H4 (cell line): ENCODE measurements at regions not wholly inside any gene's neighbourhood (a gene's known extent, or its start where the extent isn't known, plus 50 kb on each side); places are given as distances from the start of the nearest gene placed in this dataset.
"Not testable (repeated sequence)": the region's sequence is repeated elsewhere in the genome, so short reads cannot be mapped to it uniquely, and the experiment has no call there.

ENCODE experiments used
- DNase-seq: peaks from one replicate; pipeline ENCODE4 v3.0.0-alpha.2; 2015; ENCODE audit warnings: low spot score

- DNase-seq, result no peak
Observed at GRCh38 chr13:97520061-97520460, 86.1 kb downstream of the RAP2A start.

- no peak for DNase-seq
Observed at GRCh38 chr13:97520866-97521265, 86.9 kb downstream of the RAP2A start.

GRCh38 chr13:97521726-97522125, 87.8 kb downstream of the RAP2A start:
- DNase-seq, result no peak

GRCh38 chr13:97522243-97522642, 88.3 kb downstream of the RAP2A start:
- DNase-seq, result no peak

- DNase-seq, result no peak
Observed at GRCh38 chr13:97526556-97526955, 92.6 kb downstream of the RAP2A start.

GRCh38 chr13:97528518-97528917, 94.5 kb downstream of the RAP2A start:
- DNase-seq, result no peak

- DNase-seq, result no peak
Observed at GRCh38 chr13:97534540-97534939, 100.6 kb downstream of the RAP2A start.

GRCh38 chr13:97535614-97536013, 101.6 kb downstream of the RAP2A start:
- no peak for DNase-seq

GRCh38 chr13:97537110-97537509, 103.1 kb downstream of the RAP2A start:
- no peak for DNase-seq

GRCh38 chr13:97538203-97538602, 104.2 kb downstream of the RAP2A start:
- no peak for DNase-seq

GRCh38 chr13:97539651-97540610, 106.0 kb downstream of the RAP2A start:
- DNase-seq, result no peak

GRCh38 chr13:97540696-97541095, 106.7 kb downstream of the RAP2A start:
- DNase-seq, result no peak

GRCh38 chr13:97542102-97542685, 108.2 kb downstream of the RAP2A start:
- DNase-seq, result no peak

- peak; percentile 4 for DNase-seq
Observed at GRCh38 chr13:97544031-97544765, 110.2 kb downstream of the RAP2A start.

- not testable (repeated sequence) for DNase-seq
Observed at GRCh38 chr13:97544971-97545499, 111.1 kb downstream of the RAP2A start.

- DNase-seq, result no peak
Observed at GRCh38 chr13:97548138-97548537, 114.2 kb downstream of the RAP2A start.

GRCh38 chr13:97548711-97549110, 114.7 kb downstream of the RAP2A start:
- DNase-seq, result no peak

GRCh38 chr13:97549201-97549600, 115.2 kb downstream of the RAP2A start:
- DNase-seq, result no peak

GRCh38 chr13:97554496-97554895, 120.5 kb downstream of the RAP2A start:
- DNase-seq, result no peak

- DNase-seq, result no peak
Observed at GRCh38 chr13:97555034-97555433, 121.1 kb downstream of the RAP2A start.

- no peak for DNase-seq
Observed at GRCh38 chr13:97559030-97559429, 125.1 kb downstream of the RAP2A start.

- no peak for DNase-seq
Observed at GRCh38 chr13:97559981-97560380, 126.0 kb downstream of the RAP2A start.
